Thyroid gland (tissue), 4 donors: ENCODE measurements at regions not wholly inside any gene's neighbourhood (a gene's known extent, or its start where the extent isn't known, plus 50 kb on each side); places are given as distances from the start of the nearest gene placed in this dataset.

Experiments used
- POLR2A ChIP-seq, 2 donors: fragments of 450-650 bp; IDR thresholded peaks; one replicate each; pipeline ENCODE4 v1.6.1; 2017; ENCODE audit warnings: antibody characterized with exemption in 2 of 2, mild to moderate bottlenecking in 2 of 2, moderate library complexity in 1 of 2
- TF ChIP-seq, protein P1 (sequence below), 6 experiments: fragments of 200-600 bp in 3 of 6; fragments of 450-650 bp in 3 of 6; sonication (generic) in 3 of 6; IDR thresholded peaks; one replicate each; pipeline ENCODE4 v1.5.1; 2016 to 2019; ENCODE audit warnings: antibody characterized with exemption in 6 of 6, mild to moderate bottlenecking in 2 of 6, inconsistent platforms in 1 of 6, moderate library complexity in 1 of 6

DNA sequence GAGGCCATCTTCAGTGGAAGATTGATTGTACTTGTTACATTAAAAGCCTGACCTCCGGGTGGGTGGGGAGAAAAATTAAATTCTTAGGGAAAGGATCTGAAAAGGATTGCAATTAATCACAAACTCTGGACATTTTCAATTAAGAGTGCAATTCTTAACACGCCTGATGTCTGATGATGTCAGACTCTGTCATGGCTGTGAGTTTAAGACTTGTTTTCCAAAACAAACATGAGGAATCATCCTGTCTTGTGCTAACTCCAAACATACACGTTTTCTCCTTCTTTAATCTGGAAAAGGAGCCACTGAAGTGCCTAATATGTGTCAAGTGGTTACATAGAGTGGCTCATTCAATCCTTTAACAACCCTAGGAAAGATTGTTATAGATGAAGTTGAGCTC is 60.4 kb upstream of the SMIM23 start:
- TF ChIP-seq, protein P1, sequence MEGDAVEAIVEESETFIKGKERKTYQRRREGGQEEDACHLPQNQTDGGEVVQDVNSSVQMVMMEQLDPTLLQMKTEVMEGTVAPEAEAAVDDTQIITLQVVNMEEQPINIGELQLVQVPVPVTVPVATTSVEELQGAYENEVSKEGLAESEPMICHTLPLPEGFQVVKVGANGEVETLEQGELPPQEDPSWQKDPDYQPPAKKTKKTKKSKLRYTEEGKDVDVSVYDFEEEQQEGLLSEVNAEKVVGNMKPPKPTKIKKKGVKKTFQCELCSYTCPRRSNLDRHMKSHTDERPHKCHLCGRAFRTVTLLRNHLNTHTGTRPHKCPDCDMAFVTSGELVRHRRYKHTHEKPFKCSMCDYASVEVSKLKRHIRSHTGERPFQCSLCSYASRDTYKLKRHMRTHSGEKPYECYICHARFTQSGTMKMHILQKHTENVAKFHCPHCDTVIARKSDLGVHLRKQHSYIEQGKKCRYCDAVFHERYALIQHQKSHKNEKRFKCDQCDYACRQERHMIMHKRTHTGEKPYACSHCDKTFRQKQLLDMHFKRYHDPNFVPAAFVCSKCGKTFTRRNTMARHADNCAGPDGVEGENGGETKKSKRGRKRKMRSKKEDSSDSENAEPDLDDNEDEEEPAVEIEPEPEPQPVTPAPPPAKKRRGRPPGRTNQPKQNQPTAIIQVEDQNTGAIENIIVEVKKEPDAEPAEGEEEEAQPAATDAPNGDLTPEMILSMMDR (IDR thresholded peaks at IDR 0.05): no peak
- TF ChIP-seq POLR2A (IDR thresholded peaks at IDR 0.05): no peak
